Kidney epithelial cell (primary cell): ENCODE measurements at regions not wholly inside any gene's neighbourhood (a gene's known extent, or its start where the extent isn't known, plus 50 kb on each side); places are given as distances from the start of the nearest gene placed in this dataset.

ENCODE experiments used
- DNase-seq: peaks from one replicate; pipeline ENCODE4 v3.0.0-alpha.2; 2010; ENCODE audit warnings: low read depth
- H3K27me3 ChIP-seq: 2 replicates; pipeline ENCODE4 v1.6.0; 2011; ENCODE audit warnings: low read length; ENCODE audit not compliant: control insufficient read depth, insufficient read depth
- H3K36me3 ChIP-seq: 2 replicates; pipeline ENCODE4 v1.5.1; 2011; ENCODE audit warnings: low read length; ENCODE audit not compliant: control insufficient read depth, insufficient read depth
- H3K4me3 ChIP-seq: 2 replicates; pipeline ENCODE4 v1.5.1; 2011; ENCODE audit warnings: low read depth, mild to moderate bottlenecking, control low read depth, low read length
- CTCF ChIP-seq: IDR thresholded peaks from 2 replicates; pipeline ENCODE4 v1.5.1; 2011; ENCODE audit warnings: mild to moderate bottlenecking, moderate library complexity, low read length, control low read depth, inconsistent platforms; ENCODE audit not compliant: insufficient read depth, poor library complexity, severe bottlenecking

- no peak overlapping the region for H3K4me3 ChIP-seq
These were observed 229.7 kb upstream of the GPRIN3 start for GRCh38 chr4:89537281-89537680.

GRCh38 chr4:89535251-89535650 is 227.7 kb upstream of the GPRIN3 start:
- TF ChIP-seq CTCF = no peak
- Histone ChIP-seq H3K27me3 (no peaks in the 10 kb centered on the region), H3K4me3 (no peak overlapping the region), H3K36me3 (no peaks in the 10 kb centered on the region)
- DNase-seq = no peak

More at GRCh38 chr4:89537281-89537680, 229.7 kb upstream of the GPRIN3 start:
- Histone ChIP-seq H3K27me3 (no peaks in the 10 kb centered on the region), H3K36me3 (no peaks in the 10 kb centered on the region)
- TF ChIP-seq CTCF = no peak
- DNase-seq = no peak

GRCh38 chr4:89534356-89534755 is 226.8 kb upstream of the GPRIN3 start:
- no peak for TF ChIP-seq CTCF
- no peaks in the 10 kb centered on the region for H3K27me3 ChIP-seq
- no peak overlapping the region for H3K4me3 ChIP-seq
- H3K36me3 ChIP-seq = no peaks in the 10 kb centered on the region
- no peak for DNase-seq

GRCh38 chr4:89531932-89532640 is 224.5 kb upstream of the GPRIN3 start:
- no peaks in the 10 kb centered on the region for H3K27me3 ChIP-seq
- no peak for TF ChIP-seq CTCF
- no peak for DNase-seq
- no peak overlapping the region for H3K4me3 ChIP-seq
- H3K36me3 ChIP-seq = no peaks in the 10 kb centered on the region

GRCh38 chr4:89528526-89529133 is 221.0 kb upstream of the GPRIN3 start:
- no peaks in the 10 kb centered on the region for H3K27me3 ChIP-seq
- no peak for TF ChIP-seq CTCF
- no peak overlapping the region for H3K4me3 ChIP-seq
- H3K36me3 ChIP-seq = no peaks in the 10 kb centered on the region
- DNase-seq = no peak

- Histone ChIP-seq H3K4me3 (no peak overlapping the region), H3K36me3 (no peaks in the 10 kb centered on the region), H3K27me3 (no peaks in the 10 kb centered on the region)
- no peak for DNase-seq
- TF ChIP-seq CTCF = no peak
These were observed 214.2 kb upstream of the GPRIN3 start for GRCh38 chr4:89521826-89522225.
